HG02852 (cell line): ENCODE measurements at regions not wholly inside any gene's neighbourhood (a gene's known extent, or its start where the extent isn't known, plus 50 kb on each side); places are given as distances from the start of the nearest gene placed in this dataset.

Experiments used
- ATAC-seq: cut with Tn5 transposase; IDR thresholded peaks from one replicate; pipeline ENCODE4 v1.9.1; 2021; ENCODE audit warnings: mild to moderate bottlenecking, moderate library complexity; ENCODE audit not compliant: unreplicated experiment

DNA sequence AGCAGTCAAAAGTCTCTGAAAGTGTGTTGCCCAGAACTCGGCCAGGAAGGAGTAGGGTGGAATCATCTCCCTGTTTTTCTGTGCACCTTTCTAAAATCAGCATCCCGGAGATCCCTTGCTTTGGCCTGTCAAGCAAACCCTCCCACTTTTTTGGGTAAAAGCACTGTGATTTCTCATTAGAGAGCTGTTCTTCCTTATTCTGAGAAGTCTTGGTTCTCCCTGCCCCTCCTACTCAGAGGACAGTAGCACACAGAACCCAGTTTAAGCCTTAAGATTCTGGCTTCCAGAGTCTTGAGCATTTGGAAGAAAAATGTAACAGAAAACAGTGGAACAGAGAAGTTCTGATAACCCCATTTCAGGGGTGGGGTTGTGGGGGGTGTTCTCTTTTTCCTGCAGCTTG, 52.6 kb upstream of the KATNAL1 start:
- no peak for ATAC-seq

DNA sequence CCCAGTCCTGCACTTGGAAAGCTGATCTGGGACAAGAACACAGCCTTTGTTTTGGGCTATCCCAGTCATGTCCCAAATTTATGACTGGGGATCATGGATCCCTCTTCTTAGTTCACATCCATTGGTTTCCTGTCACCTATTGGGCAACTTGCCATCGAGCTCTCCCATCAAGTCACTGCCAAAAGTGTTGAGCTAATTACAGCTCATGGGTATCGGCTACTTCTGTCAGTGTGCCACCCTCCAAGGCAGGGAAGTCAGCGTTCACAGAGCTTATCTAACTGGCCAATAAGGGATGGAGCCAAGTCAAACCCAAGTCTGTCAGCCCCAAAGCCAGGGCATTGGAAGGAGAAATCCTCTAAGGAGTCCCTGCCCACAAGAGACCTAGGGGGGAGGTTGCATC, 53.2 kb upstream of the KATNAL1 start:
- ATAC-seq, result no peak

DNA sequence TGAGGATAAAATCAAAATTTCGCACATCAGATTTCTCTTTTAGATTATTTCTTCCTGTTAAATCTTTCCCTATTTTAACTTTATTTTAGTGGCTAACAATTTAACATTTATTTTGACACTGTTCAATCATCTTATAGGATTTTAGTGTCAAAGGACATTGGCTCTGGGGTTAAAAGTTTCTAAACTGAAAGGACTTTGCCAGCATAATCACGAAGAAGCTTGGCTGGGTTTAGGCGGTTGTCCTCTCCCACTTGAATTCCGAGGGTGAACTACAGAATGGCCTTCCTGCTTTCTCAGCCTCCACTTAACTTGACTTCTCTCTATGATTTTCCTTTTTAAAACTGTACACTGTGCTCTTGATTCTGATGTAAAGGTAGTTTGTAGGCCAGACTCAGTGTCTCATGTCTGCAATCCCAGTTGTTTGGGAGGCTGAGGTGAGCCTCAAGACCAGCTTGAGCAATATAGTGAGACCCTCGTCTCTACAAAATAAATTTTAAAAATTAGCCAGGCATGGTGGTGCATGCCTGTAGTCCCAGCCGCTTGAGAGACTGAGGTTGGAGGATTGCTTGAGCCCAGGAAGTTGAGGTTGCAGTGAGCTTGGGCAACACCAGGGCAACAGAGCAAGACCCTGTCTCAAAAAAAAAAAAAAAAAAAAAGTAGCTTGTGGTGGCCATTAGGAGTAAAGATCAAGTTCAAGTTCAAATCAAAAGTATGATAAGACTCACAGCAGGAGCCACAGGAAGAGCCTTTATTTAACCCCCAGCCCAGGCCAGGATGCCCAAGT, 54.8 kb upstream of the KATNAL1 start:
- no peak for ATAC-seq

DNA sequence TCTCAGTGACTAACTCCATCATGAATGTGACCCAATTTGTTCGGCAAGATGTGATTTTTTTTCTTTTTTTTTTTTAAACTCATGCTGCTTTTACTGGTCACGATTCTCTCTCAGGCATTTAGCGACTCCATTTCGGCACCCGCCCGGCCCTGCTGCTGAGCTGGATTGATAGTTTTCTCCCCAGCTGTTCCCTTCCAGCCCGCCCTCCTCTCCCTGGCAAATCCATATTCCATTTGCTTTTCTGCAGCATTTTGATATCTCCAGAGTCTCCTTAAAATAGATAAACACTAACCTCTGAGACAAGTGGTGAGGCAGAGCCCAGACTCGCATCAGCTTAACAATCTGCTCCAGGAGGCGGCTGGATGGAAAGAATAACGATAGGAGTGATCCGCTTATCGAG, 55.5 kb upstream of the KATNAL1 start:
- no peak for ATAC-seq

DNA sequence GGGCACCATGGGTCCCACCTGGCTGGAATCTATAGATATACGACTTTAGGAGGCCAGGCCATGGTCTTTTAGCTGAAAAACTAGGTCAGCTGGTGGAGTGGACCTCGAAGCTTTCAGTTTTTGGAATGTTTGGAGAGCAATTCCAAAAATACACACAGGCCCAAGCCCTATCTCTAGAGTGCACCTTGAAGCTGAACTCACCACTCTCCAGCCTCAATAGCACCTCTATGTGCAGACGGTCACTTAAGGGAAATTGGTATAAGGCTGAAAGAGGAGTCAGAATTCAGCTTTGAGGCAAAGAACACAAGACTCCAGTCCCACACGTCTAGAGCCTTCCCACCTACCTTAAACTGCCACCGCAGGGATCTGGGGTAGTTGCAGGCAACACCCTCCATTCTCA, 56.4 kb upstream of the KATNAL1 start:
- no peak for ATAC-seq

DNA sequence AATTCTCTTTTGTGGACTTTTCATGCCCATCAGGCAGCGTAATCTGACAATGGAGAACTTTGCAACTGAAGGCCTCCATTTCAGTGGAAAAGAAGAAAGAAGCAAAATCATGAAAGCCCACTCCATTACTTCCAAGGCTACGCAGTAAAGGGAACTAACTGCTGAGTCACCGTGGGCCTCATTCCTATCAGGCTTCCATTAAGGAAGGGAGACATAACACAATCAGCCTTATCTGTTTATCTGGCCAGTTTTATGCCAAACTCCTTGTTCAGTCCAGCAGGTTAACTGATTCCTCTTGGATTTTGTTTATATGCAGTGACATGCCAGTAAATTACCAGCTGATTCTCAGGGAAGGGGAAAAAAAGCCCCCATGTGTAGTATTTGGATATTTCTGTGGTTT, 56.8 kb upstream of the KATNAL1 start:
- ATAC-seq, result no peak

DNA sequence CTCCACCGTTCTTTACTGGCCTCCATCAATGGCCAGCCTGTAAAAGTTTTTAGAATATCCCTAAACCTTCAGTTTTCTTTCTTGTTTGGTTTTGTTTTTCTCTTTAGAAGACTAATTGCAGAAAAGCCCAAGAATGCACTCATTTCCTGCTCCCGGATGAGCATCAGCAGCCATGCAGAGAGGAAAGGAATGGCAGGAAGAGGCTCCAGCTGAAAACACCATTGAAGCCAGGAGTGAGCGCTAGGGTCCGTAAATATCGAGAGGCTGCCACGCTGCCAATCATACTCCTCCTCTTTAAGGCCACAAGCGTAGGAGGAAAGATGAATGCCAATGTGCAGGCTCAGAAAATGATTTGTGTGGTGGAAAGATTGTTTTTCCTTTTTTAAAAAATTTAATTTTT, 57.4 kb upstream of the UBE2L5 start:
- ATAC-seq, result no peak

DNA sequence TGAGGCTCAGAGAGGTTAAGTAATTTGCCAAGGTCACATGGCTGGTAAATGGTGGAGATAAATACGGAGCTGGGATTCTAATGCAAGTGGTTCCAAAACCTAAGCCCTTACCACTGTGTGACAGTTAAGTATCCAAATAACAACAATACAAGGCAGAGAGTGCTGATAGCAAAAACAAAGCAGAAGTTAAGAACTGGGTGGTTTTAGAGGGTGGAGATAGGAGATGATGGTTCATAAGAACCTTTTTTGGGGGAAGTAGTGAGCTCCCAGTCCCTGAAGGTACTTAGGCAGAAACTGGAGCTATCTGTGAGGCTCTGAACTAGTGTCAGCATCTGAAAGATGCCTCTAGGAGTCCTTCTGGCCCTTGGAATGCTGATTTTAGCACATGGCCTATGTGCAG, 56.2 kb upstream of the UBE2L5 start:
- no peak for ATAC-seq

DNA sequence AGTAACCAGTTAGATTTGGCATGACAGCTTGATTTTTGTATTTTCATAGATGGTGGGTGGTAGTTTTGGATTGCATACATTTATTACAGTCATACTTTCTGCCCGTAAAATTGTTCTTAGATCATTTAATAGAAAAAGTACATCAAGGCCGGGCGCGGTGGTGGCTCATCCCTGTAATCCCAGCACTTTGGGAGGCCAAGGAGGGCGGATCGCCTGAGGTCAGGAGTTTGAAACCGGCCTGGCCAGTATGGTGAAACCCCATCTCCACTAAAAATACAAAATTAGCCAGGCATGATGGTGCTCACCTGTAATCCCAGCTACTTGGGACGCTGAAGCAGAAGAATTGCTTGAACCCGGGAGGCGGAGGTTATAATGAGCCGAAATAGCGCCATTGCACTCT, 55.0 kb upstream of the UBE2L5 start:
- ATAC-seq, result no peak

DNA sequence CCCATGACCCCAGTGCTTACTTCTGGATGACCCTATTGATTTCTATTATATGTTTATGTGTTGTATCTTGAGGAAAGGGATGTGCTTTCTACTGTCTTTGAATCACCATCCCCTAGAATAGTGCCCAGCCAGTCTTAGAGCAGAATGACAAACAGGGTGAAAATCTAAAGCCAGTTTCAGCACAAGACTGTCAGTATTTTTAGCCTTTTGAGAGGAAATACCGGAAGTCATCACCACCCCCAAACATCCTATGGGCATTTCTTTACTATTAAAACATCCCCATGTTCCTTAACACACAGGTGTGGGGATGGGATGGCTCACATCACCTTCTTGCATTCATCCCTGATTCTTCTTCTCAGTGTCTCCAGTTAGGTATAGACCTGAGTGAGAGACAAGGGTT, 52.1 kb upstream of the UBE2L5 start:
- ATAC-seq, result no peak

DNA sequence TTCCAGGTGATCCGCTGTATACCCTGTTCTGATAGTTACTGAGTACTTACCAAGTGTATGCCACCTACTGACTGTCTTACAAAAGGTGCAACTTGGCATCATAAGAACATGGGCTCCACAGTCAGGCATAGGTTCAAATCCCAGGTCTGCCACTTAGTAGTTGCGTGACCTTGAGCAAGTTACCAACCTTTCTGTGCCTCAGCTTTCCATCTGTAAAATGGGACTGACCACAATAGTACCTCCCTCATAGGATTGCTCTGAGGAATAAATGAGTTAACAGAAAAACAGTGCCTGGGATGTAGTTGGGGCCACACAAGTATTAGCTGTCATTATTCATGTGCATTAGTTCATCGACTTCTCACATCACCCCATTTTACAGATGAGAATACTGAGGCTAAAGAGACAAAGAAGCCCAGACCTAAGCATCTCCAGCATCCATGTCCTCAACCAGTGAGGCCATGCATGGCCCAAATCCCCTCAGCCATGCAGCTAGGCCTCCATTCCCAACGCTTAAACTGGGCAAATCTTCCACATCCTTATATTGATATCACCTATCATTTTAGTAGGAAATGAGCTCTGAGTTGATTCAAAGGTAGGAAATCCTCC, 51.3 kb upstream of the UBE2L5 start:
- no peak for ATAC-seq

DNA sequence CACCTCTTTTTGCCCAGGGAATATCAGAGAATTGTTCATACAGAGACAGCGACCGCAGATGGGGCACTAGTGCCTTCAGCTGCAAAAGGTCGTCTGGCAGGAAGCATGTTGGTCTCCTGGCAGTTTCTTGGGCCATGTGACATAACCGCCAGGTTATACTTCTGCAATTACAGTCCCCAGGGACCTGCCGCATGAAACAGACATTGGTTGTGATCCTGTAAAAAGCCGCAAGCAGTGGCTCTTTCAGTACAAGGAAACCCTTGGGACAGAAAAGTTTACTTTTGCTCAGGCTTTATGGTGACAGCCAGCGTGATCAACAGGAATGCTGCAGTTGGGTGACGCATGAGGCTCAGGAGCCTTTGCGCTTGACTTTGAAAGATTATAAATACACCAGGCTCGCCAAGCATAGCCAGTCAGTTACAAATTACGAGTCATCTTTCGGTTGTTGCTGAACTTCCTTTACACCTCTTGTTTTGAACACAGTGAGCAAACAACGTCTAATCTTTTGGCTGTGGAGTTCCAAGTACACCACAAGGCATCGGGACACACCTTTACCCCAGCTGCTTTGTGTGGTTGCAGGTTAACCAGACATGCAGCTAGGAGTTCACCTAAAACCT, 50.5 kb upstream of the UBE2L5 start:
- ATAC-seq, result peak; percentile 53
